Body of pancreas (tissue), 4 donors: ENCODE measurements at regions not wholly inside any gene's neighbourhood (a gene's known extent, or its start where the extent isn't known, plus 50 kb on each side); places are given as distances from the start of the nearest gene placed in this dataset.

Source experiments
- ATAC-seq: fragments of 150-250 bp; one replicate; pipeline ENCODE4 v1.9.1; 2016
- DNase-seq, 4 donors: peaks; one replicate each; pipeline ENCODE4 v3.0.0-alpha.2; 2019
- H3K27ac ChIP-seq, 4 donors: fragments of 200-600 bp; sonication (generic); 1 replicate in 3 of 4; 2 replicates in 1 of 4; pipeline versions ENCODE4 v1.5.1 to v1.6.1; 2016 to 2019; ENCODE audit warnings: mild to moderate bottlenecking in 1 of 4, mixed read lengths in 1 of 4, moderate library complexity in 1 of 4
- H3K27me3 ChIP-seq, 2 donors: fragments of 200-600 bp; sonication (generic); one replicate each; pipeline ENCODE4 v1.6.0; 2016; ENCODE audit warnings: mild to moderate bottlenecking in 1 of 2
- H3K36me3 ChIP-seq, 2 donors: fragments of 200-600 bp; sonication (generic); replicated peaks in 1 of 2; 2 replicates each; pipeline ENCODE4 v1.5.1; 2016; ENCODE audit warnings: low read depth in 2 of 2; ENCODE audit not compliant: insufficient read depth in 1 of 2
- H3K4me1 ChIP-seq: fragments of 200-600 bp; sonication (generic); one replicate; pipeline ENCODE4 v1.6.0; 2016
- H3K4me3 ChIP-seq, 2 donors: fragments of 200-600 bp; sonication (generic); 1 replicate in 1 of 2; 2 replicates in 1 of 2; pipeline ENCODE4 v1.5.1; 2016 to 2019
- H3K9me3 ChIP-seq, 3 donors: fragments of 200-600 bp; sonication (generic); 1 replicate in 2 of 3; 2 replicates in 1 of 3; pipeline ENCODE4 v1.5.1; 2016
- POLR2A ChIP-seq, 3 donors: fragments of 450-650 bp; IDR thresholded peaks; one replicate each; pipeline ENCODE4 v1.6.1; 2016; ENCODE audit warnings: antibody characterized with exemption in 3 of 3, mild to moderate bottlenecking in 2 of 3
- WGBS, 2 donors: methylation state at CpG; one replicate each; pipeline ENCODE4 v1.1.5; 2017; 5-methylcytosine and 5-hydroxymethylcytosine counted together
- intact Hi-C: fragments of 100-400 bp; cut with DNase I; formaldehyde crosslinking; loops from one replicate; pipeline ENCODE4 v1.15.1; 2023
- TF ChIP-seq, protein P1 (sequence below), 7 experiments: fragments of 450-650 bp in 4 of 7; fragments of 200-600 bp in 3 of 7; sonication (generic) in 3 of 7; IDR thresholded peaks; one replicate each; pipeline ENCODE4 v1.5.1; 2016 to 2019; ENCODE audit warnings: antibody characterized with exemption in 7 of 7

DNA sequence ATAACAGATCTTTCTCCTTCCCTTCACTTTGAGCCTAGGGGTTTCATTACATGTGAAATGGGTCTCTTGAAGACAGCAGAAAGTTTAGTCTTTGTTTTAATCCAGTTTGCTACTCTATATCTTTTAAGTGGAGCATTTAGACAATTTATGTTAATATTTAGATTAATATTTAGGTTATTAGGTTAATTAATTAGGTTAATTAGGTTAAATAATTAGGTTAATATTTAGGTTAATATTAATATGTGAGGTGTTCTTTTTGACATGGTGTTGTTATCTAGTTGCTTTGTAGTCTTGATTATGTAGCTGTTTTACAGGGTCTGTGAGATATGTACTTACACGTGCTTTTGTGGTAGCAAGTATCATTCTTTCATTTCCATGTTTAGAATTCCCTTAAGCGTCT is 312.9 kb downstream of the NEK10 start:
- DNase-seq (no peak), ATAC-seq (no peak)
- intact Hi-C loops, result no loop called here
- Histone ChIP-seq H3K9me3 (peaks cover 0 to 5% (median 0%) of the 10 kb centered on the region in 3 donors), H3K27me3 (no peaks in the 10 kb centered on the region), H3K4me1 (no peaks in the 10 kb centered on the region), H3K27ac (no peak overlapping the region), H3K4me3 (no peak overlapping the region), H3K36me3 (no peaks in the 10 kb centered on the region)
- WGBS, 2 donors, result 79 to 90% methylated on average over 2 of the region's 2 CpGs
- TF ChIP-seq, protein P1, sequence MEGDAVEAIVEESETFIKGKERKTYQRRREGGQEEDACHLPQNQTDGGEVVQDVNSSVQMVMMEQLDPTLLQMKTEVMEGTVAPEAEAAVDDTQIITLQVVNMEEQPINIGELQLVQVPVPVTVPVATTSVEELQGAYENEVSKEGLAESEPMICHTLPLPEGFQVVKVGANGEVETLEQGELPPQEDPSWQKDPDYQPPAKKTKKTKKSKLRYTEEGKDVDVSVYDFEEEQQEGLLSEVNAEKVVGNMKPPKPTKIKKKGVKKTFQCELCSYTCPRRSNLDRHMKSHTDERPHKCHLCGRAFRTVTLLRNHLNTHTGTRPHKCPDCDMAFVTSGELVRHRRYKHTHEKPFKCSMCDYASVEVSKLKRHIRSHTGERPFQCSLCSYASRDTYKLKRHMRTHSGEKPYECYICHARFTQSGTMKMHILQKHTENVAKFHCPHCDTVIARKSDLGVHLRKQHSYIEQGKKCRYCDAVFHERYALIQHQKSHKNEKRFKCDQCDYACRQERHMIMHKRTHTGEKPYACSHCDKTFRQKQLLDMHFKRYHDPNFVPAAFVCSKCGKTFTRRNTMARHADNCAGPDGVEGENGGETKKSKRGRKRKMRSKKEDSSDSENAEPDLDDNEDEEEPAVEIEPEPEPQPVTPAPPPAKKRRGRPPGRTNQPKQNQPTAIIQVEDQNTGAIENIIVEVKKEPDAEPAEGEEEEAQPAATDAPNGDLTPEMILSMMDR (IDR thresholded peaks at IDR 0.05), result no peak
- no peak for TF ChIP-seq POLR2A (IDR thresholded peaks at IDR 0.05)

DNA sequence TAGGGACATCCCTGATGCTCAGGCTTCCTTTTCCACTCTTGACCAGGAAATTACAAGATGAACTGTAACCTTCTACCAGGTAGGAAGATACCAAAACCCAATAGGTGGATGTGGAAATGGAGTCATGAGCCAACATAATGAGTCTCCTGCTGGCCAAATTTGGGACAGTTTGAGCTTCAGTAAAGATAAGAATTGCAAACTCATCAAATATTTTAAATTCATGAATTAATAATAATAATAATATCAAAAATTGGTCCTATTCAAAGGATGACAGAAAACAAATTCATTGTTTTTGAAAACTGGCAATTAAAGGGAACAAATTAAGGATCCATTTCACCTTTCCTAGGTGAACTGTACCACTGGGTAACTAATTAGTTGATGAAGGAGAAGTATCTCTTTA is 309.7 kb downstream of the NEK10 start:
- no peaks in the 10 kb centered on the region for H3K9me3 ChIP-seq
- TF ChIP-seq POLR2A (IDR thresholded peaks at IDR 0.05), result no peak
- TF ChIP-seq, protein P1 (IDR thresholded peaks at IDR 0.05), result no peak
- no peaks in the 10 kb centered on the region for H3K27me3 ChIP-seq
- DNase-seq (no peak), ATAC-seq (no peak)
- H3K27ac ChIP-seq, result no peak overlapping the region
- no peaks in the 10 kb centered on the region for H3K4me1 ChIP-seq
- H3K36me3 ChIP-seq, result no peaks in the 10 kb centered on the region
- intact Hi-C loops, result no loop called here
- H3K4me3 ChIP-seq, result no peak overlapping the region
